M059J (cell line): ENCODE measurements at regions not wholly inside any gene's neighbourhood (a gene's known extent, or its start where the extent isn't known, plus 50 kb on each side); places are given as distances from the start of the nearest gene placed in this dataset.

Source experiments
- DNase-seq: peaks from one replicate; pipeline ENCODE4 v3.0.0-alpha.2; 2012; ENCODE audit warnings: low read depth

DNA sequence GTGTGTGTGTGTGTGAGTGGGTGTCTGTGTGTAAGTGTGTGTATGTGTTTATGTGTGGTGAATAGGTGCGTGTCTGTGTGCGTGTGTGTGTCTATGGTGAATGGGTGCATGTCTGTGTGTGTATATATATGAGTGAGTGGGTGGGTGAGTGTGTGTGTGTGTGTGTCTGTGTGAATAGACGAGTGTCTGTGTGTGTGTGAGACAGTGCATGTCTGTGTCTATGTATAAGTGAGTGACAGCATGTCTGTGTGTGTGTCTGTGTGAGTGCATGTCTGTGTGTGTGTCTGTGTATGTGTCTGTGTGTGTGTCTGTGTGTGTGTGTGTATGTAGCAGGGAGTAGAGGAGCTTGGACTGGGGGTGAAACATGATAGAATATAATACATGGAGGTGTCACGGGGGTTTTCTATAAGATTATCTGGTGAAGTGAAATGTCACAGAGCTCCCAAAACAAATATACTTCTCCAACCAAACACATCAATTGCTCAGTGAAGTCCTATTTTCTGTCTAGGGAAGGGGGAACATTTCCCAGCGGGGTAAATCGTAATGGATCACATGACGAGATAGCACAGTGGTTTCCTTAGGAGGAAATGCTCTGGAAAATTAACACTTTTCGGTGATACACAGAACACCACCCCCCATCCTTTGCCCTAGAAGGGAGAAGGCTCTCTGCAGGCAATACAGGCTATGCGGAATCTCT, 723.3 kb upstream of the CELF2 start:
- DNase-seq: no peak

- no peak for DNase-seq
Measured at GRCh38 chr10:10294881-10295529, 722.7 kb upstream of the CELF2 start.

DNA sequence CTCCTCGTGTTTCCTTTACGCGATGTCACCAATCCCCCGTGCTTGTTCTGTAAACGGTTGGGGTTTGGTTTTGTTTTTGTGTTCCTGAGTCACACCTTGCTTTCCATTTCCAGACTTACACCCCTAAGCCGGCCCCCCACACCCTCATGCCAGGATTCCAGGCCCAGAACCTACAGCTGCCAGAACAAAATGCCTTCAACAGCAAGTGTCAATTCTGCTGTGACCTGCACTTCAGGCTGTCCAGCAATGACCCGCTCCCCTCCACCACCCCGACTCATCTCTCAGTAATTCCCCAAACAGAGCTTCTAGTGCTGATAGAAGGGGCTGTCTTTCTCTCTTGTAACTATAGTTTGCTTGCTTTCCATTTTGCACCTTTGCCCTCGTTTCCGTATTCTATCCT, 722.1 kb upstream of the CELF2 start:
- no peak for DNase-seq

DNA sequence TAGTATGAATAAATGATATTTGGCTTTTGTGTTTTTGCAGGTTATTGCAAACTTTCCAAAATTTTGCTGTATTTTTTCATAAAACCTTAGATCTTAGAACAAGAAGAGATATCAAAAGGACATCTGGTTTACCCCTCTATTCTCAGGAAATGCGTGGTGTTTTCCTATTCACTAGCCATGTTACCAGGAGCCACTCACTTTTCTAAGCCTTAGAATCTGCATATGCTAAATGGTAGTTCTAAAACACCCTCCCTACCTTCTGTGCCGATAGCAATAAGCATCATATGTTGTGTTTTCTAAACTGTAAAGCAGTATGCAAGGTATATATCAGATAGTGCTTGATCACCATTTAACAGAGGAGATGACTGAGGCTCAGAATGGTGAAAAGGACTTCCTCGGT, 715.0 kb upstream of the CELF2 start:
- DNase-seq: no peak

GRCh38 chr10:10307036-10307435, 710.6 kb upstream of the CELF2 start:
- DNase-seq: no peak

DNA sequence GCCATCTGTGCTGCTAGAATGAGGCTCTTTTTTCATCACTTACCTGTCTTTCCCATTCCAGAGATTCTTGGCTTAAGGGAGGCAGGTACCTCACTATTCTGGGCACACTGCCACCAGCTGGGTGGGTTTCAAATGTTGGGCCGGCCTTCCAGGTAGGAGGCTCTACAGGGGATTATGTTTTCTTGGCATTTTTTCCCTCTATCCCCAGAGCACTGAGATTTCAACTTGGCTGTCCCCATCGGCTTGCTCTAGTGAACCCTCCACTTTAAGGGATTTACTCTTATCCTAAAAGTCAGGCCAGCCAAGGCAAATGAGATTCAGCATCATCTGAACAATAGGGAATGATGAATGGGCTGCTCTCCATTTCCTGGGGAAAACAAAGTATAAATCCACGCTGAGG, 710.1 kb upstream of the CELF2 start:
- no peak for DNase-seq

DNA sequence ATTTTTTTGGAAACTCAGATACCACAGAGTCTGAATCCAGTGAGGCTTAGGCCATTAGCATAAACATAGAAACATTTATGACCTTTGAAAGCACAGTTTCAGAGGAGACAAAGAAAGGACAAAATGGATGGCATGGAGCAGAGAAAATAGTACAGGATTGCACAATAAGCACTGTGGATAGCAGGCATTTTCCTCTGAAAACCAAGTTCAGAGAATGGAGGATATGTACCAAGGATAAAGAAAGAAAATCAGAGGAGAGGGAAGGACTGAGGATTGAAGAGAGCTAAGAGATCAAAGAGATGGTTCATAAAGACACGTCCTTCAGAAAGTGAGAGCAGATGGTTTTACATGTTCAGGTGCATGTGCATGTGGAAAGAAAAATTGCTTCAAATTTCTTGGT, 707.2 kb upstream of the CELF2 start:
- DNase-seq: no peak

- no peak for DNase-seq
Measured at GRCh38 chr10:10311966-10312365, 705.7 kb upstream of the CELF2 start.

- DNase-seq: no peak
Measured at GRCh38 chr10:10313149-10313835, 704.4 kb upstream of the CELF2 start.

- no peak for DNase-seq
Measured at GRCh38 chr10:10314626-10315025, 703.0 kb upstream of the CELF2 start.

DNA sequence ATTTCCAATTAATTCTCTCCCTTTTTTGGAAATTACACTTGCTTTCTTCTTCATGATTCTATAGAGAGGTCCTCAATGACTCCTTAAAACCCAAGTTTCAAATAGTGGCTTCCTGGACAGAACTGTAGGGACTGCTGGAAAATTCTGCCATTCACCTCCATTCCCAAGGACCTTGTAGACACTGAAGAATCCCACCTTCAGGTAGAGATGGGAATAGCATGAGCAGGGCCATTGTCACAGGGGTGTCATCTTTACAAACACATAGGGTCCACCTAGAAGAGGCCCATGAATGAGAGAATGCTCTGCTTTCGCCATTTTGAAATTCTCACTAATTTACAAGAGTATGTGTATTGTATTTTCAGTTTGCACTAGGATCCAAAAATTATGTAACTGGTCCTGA, 701.7 kb upstream of the CELF2 start:
- DNase-seq: no peak

- no peak for DNase-seq
Measured at GRCh38 chr10:10317151-10317550, 700.5 kb upstream of the CELF2 start.

DNA sequence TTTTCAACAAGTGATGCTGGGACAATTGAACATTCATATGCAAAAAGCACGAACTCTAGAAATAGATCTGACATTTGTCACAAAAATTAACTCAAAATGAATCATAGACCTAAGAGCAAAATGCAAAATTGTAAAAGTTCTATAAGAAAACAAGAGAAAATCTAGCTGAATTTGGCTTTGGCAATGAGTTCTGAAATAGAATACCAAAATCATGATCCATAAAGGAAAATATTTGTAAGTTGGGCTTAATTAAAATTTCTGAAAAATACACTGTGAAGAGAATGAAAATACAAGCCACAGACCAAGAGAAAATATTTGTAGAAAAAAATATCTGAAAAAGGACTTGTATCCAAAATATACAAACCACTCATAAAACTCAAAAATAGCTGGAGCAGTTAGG, 698.8 kb upstream of the CELF2 start:
- DNase-seq: no peak

DNA sequence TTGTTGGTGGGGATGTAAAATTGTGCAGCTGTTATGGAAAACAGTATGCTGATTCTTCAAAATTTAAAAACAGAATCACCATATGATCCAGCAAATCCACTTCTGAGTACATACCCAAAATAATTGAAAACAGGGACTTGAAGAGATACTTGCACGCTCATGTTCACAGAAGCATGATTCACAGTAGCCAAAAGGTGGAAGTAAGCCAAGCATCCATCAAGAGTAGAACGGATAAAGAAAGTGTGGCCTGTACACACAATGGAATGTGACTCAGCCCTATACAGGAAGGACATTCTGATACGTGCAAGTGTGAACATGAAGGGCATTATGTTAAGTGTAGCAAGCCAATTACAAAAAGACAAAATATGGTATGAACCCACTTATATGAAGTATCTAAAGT, 696.7 kb upstream of the CELF2 start:
- DNase-seq: no peak

- no peak for DNase-seq
Measured at GRCh38 chr10:10326116-10326515, 691.6 kb upstream of the CELF2 start.

- no peak for DNase-seq
Measured at GRCh38 chr10:10327934-10328333, 689.7 kb upstream of the CELF2 start.

DNA sequence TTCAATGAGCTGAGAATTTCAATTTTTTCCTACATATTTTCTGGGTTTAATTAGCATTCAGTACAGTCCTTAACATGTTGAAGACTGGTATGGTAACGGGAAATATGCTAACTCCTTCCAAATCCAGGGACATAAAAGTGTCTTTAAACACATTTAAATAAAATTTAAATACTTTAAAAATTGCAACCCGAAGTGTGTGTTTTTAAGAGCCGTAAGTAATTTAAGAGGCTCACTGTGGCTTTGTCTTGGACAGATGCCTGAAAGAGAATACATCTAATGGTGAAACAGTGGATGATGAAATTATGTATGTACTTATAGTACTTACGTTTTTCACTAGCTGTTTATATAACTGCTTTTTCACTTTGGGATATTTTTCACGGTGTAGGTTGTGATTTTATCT, 687.3 kb upstream of the CELF2 start:
- no peak for DNase-seq

DNA sequence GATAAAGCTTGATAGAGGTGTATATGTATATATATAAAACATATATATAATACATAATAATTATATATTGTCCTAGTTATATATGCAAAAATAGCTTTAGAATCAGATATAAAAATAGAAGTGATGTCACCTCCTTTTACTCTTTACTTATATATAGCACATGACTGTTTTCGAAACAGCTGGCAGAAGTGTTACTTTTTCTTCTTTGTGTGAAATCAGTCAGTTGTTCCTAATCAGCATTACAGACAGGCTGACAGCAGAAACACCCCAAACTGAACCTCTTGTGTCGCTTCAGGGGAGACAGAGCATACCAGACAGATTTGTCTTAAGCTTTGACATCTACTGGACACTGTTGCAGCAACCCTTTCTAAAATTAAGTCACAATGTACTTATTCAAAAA, 684.9 kb upstream of the CELF2 start:
- DNase-seq: no peak

DNA sequence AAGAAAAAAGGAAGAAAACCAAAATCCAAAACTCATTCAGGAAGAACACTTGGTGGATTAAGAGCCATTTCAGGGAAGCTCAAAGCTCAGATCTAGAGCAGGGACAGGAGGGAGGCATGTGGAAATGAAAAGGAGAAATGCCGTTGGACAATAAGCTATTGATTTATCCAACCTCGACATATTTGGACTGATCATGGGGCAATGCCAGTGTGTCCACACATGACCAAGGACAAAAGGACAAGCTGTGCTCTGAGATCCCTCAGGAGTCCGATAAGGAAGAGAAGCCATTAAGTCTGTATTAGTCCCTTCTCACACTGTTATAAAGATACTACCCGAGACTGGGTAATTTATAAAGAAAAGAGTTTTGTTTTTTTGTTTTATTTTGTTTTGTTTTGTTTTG, 684.0 kb upstream of the CELF2 start:
- no peak for DNase-seq

GRCh38 chr10:10338339-10338738, 679.3 kb upstream of the CELF2 start:
- DNase-seq: no peak

DNA sequence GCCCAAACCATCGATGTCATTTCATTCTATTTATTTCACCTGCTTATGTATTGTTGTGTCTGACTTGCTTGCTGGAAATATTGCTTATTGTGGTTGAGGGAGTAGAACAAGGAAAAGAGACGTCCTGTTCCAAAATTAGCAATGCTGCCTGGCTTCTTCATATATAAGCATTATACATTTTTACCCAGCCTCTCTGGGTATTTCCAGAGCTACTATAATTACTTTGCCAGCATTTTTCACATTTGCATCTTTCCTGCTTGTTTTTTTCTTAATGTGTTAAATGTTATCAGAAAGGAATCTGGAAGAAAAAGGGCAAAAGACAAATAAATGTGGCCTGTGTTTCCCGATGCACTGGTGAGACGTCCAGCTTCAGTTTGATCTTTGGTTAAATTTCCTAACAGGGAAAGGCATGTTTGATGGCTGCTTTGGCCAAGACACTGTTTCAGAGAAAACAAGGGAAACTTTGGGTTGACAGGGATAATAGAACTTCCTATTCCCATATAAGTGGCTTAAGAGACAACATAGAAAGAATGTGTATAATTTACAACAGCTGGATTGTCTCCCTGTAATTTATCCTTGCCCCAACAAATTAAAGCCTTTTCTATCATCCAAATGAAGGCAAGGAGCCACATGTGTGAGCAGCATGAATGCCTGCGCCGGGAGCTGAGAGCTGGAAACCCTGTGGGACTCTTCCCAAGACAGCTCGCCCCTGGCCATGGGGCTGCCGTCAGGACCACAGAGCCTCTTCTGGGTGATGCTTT, 671.1 kb upstream of the CELF2 start:
- no peak for DNase-seq

GRCh38 chr10:10350050-10350449, 667.6 kb upstream of the CELF2 start:
- DNase-seq: no peak

DNA sequence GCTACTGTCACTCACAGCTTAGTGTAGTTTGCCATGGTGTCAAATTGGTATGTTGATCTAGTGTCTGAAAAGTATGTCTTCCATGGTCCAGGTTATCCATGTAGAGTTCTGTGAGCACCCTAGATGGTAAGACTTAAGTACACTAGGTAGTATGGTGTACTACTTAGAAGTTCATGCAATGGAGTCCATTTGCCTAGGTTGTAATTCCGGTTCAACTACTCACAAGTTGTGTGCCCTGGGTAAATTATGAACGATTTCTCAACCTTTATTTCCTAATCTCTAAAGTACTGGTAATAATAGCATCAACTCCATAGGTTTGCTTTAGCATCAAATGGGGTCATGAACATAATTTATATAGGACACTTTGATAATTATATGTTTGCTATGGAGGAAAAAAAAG, 666.2 kb upstream of the CELF2 start:
- DNase-seq: no peak
